Activated B cell treated with CpG ODN at 0.5 μM for 24 hours (primary cell): ENCODE measurements at regions not wholly inside any gene's neighbourhood (a gene's known extent, or its start where the extent isn't known, plus 50 kb on each side); places are given as distances from the start of the nearest gene placed in this dataset.

Experiments
- ATAC-seq: fragments of 200-7000 bp; cut with Tn5 transposase; one replicate; pipeline ENCODE4 v1.10.0; 2021; ENCODE audit warnings: low read depth, mild to moderate bottlenecking, moderate library complexity
- CTCF ChIA-PET: fragments of 350-600 bp; sonication (Branson Sonifier 250); formaldehyde crosslinking; loops from one replicate; lab custom pipeline; 2021; ENCODE audit warnings: antibody characterized with exemption; lab: Charles Lee
- POLR2A ChIA-PET: fragments of 350-600 bp; sonication (Branson Sonifier 250); formaldehyde crosslinking; loops from one replicate; lab custom pipeline; 2021; ENCODE audit warnings: antibody characterized with exemption; lab: Charles Lee
- DNase-seq: peaks from one replicate; pipeline ENCODE4 v3.0.0; 2022
- H3K27ac Mint-ChIP-seq: one replicate; pipeline ENCODE4 v1.8.0; 2020; ENCODE audit warnings: mixed read lengths
- H3K27me3 Mint-ChIP-seq: one replicate; pipeline ENCODE4 v1.8.0; 2021; ENCODE audit warnings: mixed read lengths
- H3K36me3 Mint-ChIP-seq: one replicate; pipeline ENCODE4 v1.8.0; 2021; ENCODE audit warnings: low read depth, mixed read lengths
- H3K4me1 Mint-ChIP-seq: one replicate; pipeline ENCODE4 v1.8.0; 2021; ENCODE audit warnings: mixed read lengths
- H3K4me3 Mint-ChIP-seq: one replicate; pipeline ENCODE4 v1.8.0; 2020; ENCODE audit warnings: mild to moderate bottlenecking, mixed read lengths
- H3K9me3 Mint-ChIP-seq: one replicate; pipeline ENCODE4 v1.8.0; 2020; ENCODE audit warnings: mixed read lengths
- intact Hi-C: fragments of 100-400 bp; cut with micrococcal nuclease; formaldehyde crosslinking; loops from one replicate; pipeline ENCODE4 v1.15.1; 2024
- TF ChIP-seq, protein P1 (sequence below): fragments of 200-600 bp; IDR thresholded peaks from one replicate; pipeline ENCODE4 v1.8.0; 2022; ENCODE audit warnings: antibody characterized with exemption, mild to moderate bottlenecking

GRCh38 chr11:95338430-95338991 is 107.5 kb upstream of the SESN3 start:
- intact Hi-C loops, result loop anchor here (5.0 kb wide), 2 partner anchors 251 to 364 kb away; partner anchors contain the start of gene ENDOD1
- no peaks in the 10 kb centered on the region for H3K36me3 Mint-ChIP-seq
- TF ChIP-seq, protein P1, sequence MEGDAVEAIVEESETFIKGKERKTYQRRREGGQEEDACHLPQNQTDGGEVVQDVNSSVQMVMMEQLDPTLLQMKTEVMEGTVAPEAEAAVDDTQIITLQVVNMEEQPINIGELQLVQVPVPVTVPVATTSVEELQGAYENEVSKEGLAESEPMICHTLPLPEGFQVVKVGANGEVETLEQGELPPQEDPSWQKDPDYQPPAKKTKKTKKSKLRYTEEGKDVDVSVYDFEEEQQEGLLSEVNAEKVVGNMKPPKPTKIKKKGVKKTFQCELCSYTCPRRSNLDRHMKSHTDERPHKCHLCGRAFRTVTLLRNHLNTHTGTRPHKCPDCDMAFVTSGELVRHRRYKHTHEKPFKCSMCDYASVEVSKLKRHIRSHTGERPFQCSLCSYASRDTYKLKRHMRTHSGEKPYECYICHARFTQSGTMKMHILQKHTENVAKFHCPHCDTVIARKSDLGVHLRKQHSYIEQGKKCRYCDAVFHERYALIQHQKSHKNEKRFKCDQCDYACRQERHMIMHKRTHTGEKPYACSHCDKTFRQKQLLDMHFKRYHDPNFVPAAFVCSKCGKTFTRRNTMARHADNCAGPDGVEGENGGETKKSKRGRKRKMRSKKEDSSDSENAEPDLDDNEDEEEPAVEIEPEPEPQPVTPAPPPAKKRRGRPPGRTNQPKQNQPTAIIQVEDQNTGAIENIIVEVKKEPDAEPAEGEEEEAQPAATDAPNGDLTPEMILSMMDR, result no peak
- no peaks in the 10 kb centered on the region for H3K9me3 Mint-ChIP-seq
- no peak overlapping the region for H3K4me3 Mint-ChIP-seq
- no peak for DNase-seq
- POLR2A ChIA-PET, result interaction anchor here (1.1 to 5.1 kb wide), 2 partner anchors 95 to 106 kb away, joined by 5 to 64 read pairs; partner anchors contain the start of gene SESN3
- H3K27me3 Mint-ChIP-seq, result no peaks in the 10 kb centered on the region
- no peak for ATAC-seq
- no peak overlapping the region for H3K27ac Mint-ChIP-seq
- CTCF ChIA-PET, result no interaction called here
- peaks cover 1% of the 10 kb centered on the region for H3K4me1 Mint-ChIP-seq

DNA sequence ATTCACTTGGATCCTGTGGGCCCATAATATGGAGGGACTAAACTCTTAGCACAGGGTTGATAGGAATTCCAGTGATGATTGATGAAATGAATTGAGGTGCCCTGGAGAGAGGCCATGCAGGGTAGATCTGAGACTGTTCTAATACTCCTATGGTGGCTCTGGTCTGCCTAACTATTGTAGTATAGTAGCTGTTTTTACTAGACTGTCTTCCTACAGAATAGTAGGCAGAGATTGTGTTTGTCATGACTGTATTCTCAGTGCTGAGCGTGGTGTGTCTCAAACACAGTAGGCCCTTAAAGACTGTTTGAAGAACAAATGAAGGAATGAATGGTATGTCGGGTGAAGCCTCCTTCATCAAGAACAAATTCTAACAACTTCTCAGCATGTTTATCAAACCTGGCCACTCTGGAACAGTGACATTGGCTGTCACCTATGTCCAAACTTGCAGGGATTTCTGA is 107.0 kb upstream of the SESN3 start:
- Mint-ChIP-seq H3K4me3 (no peak overlapping the region), H3K27ac (no peak overlapping the region), H3K27me3 (no peaks in the 10 kb centered on the region), H3K9me3 (no peaks in the 10 kb centered on the region), H3K4me1 (peaks cover 1% of the 10 kb centered on the region), H3K36me3 (no peaks in the 10 kb centered on the region)
- POLR2A ChIA-PET, result interaction anchor here (0.9 to 5.1 kb wide), 5 partner anchors 41 to 108 kb away, joined by 4 to 64 read pairs (median 10); partner anchors contain the start of gene SESN3
- DNase-seq, result no peak
- TF ChIP-seq, protein P1, result no peak
- no peak for ATAC-seq
- CTCF ChIA-PET, result interaction anchor here (0.8 to 1.8 kb wide), 3 partner anchors 106 to 367 kb away, joined by 3 to 8 read pairs (median 8); partner anchors contain the start of gene SESN3
- intact Hi-C loops, result loop anchor here (1.0 to 5.0 kb wide), 6 partner anchors 9 to 364 kb away; partner anchors contain the start of genes ENDOD1 and SESN3

GRCh38 chr11:95337175-95337957 is 106.4 kb upstream of the SESN3 start:
- Mint-ChIP-seq H3K9me3 (no peaks in the 10 kb centered on the region), H3K27ac (no peak overlapping the region), H3K36me3 (no peaks in the 10 kb centered on the region), H3K4me3 (no peak overlapping the region), H3K4me1 (peaks cover 1% of the 10 kb centered on the region), H3K27me3 (no peaks in the 10 kb centered on the region)
- TF ChIP-seq, protein P1, result no peak
- peak; percentile 63 for ATAC-seq
- ChIA-PET CTCF (interaction anchor here (0.8 to 1.8 kb wide), 3 partner anchors 106 to 368 kb away, joined by 3 to 8 read pairs (median 8); partner anchors contain the start of gene SESN3), POLR2A (interaction anchor here (0.6 to 5.1 kb wide), 8 partner anchors 9 to 139 kb away, joined by 3 to 64 read pairs (median 6); partner anchors contain the start of gene SESN3)
- intact Hi-C loops, result loop anchor here (1.0 to 5.0 kb wide), 6 partner anchors 8 to 365 kb away; partner anchors contain the start of genes ENDOD1 and SESN3
- DNase-seq, result peak; percentile 48

- H3K27ac Mint-ChIP-seq, result peak overlapping the region; percentile 76
- peak; percentile 87 for ATAC-seq
Observed at GRCh38 chr11:95335989-95336388, 105.0 kb upstream of the SESN3 start.

More at GRCh38 chr11:95335989-95336388, 105.0 kb upstream of the SESN3 start:
- Mint-ChIP-seq H3K4me3 (peak overlapping the region; percentile 54), H3K9me3 (no peaks in the 10 kb centered on the region), H3K27me3 (no peaks in the 10 kb centered on the region), H3K36me3 (no peaks in the 10 kb centered on the region), H3K4me1 (peaks cover 1% of the 10 kb centered on the region)
- intact Hi-C loops, result loop anchor here (1.0 to 5.0 kb wide), 4 partner anchors 39 to 366 kb away; partner anchors contain the start of gene ENDOD1
- ChIA-PET POLR2A (interaction anchor here (0.6 to 5.1 kb wide), 6 partner anchors 39 to 454 kb away, joined by 3 to 64 read pairs (median 8); partner anchors contain the start of genes FAM76B and SESN3), CTCF (interaction anchor here (1.0 to 1.3 kb wide), 3 partner anchors 8 to 80 kb away, joined by 3 read pairs; no protein-coding TSS in a partner anchor)
- DNase-seq, result peak; percentile 27
- TF ChIP-seq, protein P1, result no peak
